ENCODE measurements at regions not wholly inside any gene's neighbourhood (a gene's known extent, or its start where the extent isn't known, plus 50 kb on each side); places are given as distances from the start of the nearest gene placed in this dataset.

DNA sequence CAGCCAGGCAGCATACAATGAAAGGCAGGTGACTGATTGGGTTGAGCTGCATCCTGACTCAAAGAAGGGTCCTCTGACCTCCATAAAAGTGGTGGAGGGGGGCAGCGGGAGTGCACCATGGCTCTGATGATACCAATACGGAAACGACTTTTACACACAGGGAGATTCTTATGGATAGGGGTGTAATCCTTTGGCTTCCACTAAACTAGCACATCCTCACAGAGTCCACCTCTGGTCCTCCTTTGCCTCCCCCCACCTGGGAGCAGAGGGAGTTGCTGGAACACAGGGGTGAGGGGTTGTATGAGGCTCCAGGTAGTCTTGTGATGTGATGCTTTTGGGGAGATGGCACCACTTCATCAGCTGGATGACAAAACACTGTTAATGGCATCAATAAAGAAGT lies 361.0 kb downstream of the BARHL2 start:
- Mint-ChIP-seq H3K4me3 (no peak overlapping the region), H3K27ac (no peak overlapping the region)

DNA sequence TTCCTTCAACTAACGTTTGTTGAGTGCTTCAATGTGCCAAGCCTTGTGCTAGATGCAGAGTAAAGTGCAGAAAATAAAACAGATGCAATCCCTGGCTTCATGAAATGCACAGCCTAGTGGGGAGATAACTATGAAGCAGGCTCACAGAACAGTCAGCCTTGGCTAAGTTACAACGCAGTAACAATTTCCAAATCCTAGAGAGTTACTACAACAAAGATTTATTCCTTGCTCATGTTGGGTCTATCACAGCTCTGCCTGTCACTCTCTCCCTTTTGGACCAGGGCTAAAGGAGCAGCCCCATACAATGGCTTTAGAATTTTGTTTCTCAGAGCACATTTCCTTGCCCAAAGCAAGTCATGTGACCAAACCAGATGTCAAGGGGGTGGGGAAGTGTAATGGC lies 359.8 kb downstream of the ZNF326 start:
- Mint-ChIP-seq H3K27ac (no peak overlapping the region), H3K9me3 (peaks cover 4% of the 10 kb centered on the region), H3K27me3 (ENCODE audit: insufficient read depth) (no peaks in the 10 kb centered on the region), H3K4me3 (no peak overlapping the region), H3K36me3 (ENCODE audit: low read depth) (no peaks in the 10 kb centered on the region), H3K4me1 (peaks cover 4% of the 10 kb centered on the region)
- Histone ChIP-seq H3K4me1 (ENCODE audit: control insufficient read depth, insufficient read depth, low read length) (no peaks in the 10 kb centered on the region), H3K36me3 (ENCODE audit: control insufficient read depth, insufficient read depth, low read length) (no peaks in the 10 kb centered on the region), H3K4me3 (ENCODE audit: low read length) (no peak overlapping the region), H3K9ac (ENCODE audit: extremely low read depth, low read length, poor library complexity, severe bottlenecking) (no peak overlapping the region), H3K9me3 (ENCODE audit: control insufficient read depth, low read length) (peaks cover 3% of the 10 kb centered on the region), H3K27ac (ENCODE audit: low read depth, low read length) (no peak overlapping the region), H3K27me3 (ENCODE audit: control insufficient read depth, insufficient read depth, low read length, poor library complexity, severe bottlenecking) (no peaks in the 10 kb centered on the region)
- WGBS, 2 experiments (ENCODE audit: insufficient coverage in 1 of 2, insufficient read length in 1 of 2): 87 to 92% methylated on average over 2 of the region's 2 CpGs
- DNase-seq: no peak
- TF ChIP-seq, protein P1, sequence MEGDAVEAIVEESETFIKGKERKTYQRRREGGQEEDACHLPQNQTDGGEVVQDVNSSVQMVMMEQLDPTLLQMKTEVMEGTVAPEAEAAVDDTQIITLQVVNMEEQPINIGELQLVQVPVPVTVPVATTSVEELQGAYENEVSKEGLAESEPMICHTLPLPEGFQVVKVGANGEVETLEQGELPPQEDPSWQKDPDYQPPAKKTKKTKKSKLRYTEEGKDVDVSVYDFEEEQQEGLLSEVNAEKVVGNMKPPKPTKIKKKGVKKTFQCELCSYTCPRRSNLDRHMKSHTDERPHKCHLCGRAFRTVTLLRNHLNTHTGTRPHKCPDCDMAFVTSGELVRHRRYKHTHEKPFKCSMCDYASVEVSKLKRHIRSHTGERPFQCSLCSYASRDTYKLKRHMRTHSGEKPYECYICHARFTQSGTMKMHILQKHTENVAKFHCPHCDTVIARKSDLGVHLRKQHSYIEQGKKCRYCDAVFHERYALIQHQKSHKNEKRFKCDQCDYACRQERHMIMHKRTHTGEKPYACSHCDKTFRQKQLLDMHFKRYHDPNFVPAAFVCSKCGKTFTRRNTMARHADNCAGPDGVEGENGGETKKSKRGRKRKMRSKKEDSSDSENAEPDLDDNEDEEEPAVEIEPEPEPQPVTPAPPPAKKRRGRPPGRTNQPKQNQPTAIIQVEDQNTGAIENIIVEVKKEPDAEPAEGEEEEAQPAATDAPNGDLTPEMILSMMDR (conservative IDR thresholded peaks at IDR 0.05): no peak

More for the DNA sequence above, 361.0 kb downstream of the BARHL2 start:
- no peaks in the 10 kb centered on the region for H3K9me3 ChIP-seq (ENCODE audit: control insufficient read depth, low read length)
- H3K4me1 ChIP-seq (ENCODE audit: control insufficient read depth, insufficient read depth, low read length): no peaks in the 10 kb centered on the region
- no peak overlapping the region for H3K27ac ChIP-seq (ENCODE audit: low read depth, low read length)
- H3K27me3 Mint-ChIP-seq (ENCODE audit: insufficient read depth): no peaks in the 10 kb centered on the region
- H3K4me3 ChIP-seq (ENCODE audit: low read length): no peak overlapping the region
- H3K36me3 Mint-ChIP-seq (ENCODE audit: low read depth): no peaks in the 10 kb centered on the region
- no peaks in the 10 kb centered on the region for H3K27me3 ChIP-seq (ENCODE audit: control insufficient read depth, insufficient read depth, low read length, poor library complexity, severe bottlenecking)
- TF ChIP-seq, protein P1 (conservative IDR thresholded peaks at IDR 0.05): no peak
- H3K4me1 Mint-ChIP-seq: peaks cover 7% of the 10 kb centered on the region
- DNase-seq: no peak
- H3K9ac ChIP-seq (ENCODE audit: extremely low read depth, low read length, poor library complexity, severe bottlenecking): no peak overlapping the region
- H3K36me3 ChIP-seq (ENCODE audit: control insufficient read depth, insufficient read depth, low read length): no peaks in the 10 kb centered on the region
- no peaks in the 10 kb centered on the region for H3K9me3 Mint-ChIP-seq
- 97% methylated on average over 3 of the region's 3 CpGs; no CpG with 5 or more reads in 1 of the 2 experiments for WGBS, 2 experiments (ENCODE audit: insufficient coverage in 1 of 2, insufficient read length in 1 of 2)

DNA sequence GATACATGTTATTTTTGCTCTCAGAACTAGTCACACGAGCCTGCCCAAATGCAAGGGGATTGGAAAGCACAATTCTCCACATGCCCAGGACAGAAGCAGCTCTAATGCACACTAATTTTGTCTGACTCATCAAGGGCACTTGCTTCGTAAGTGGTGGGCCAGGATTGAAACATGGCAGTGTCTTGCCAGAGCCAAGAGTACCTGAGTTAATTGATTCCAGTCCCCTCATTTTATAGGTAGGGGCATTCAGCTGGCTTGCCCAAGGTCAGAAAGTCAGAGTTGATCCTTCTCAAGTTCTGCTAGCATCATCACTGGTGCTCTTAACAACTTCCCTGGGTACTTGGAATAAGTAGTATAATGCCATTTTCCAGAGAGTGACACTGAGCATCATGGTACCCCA lies 356.1 kb downstream of the ZNF326 start:
- Histone ChIP-seq H3K9ac (ENCODE audit: extremely low read depth, low read length, poor library complexity, severe bottlenecking) (no peak overlapping the region), H3K4me1 (ENCODE audit: control insufficient read depth, insufficient read depth, low read length) (no peaks in the 10 kb centered on the region), H3K9me3 (ENCODE audit: control insufficient read depth, low read length) (peaks cover 25% of the 10 kb centered on the region), H3K27me3 (ENCODE audit: control insufficient read depth, insufficient read depth, low read length, poor library complexity, severe bottlenecking) (no peaks in the 10 kb centered on the region), H3K4me3 (ENCODE audit: low read length) (no peak overlapping the region), H3K27ac (ENCODE audit: low read depth, low read length) (no peak overlapping the region), H3K36me3 (ENCODE audit: control insufficient read depth, insufficient read depth, low read length) (no peaks in the 10 kb centered on the region)
- no peak for DNase-seq
- H3K27me3 Mint-ChIP-seq (ENCODE audit: insufficient read depth): no peaks in the 10 kb centered on the region
- H3K27ac Mint-ChIP-seq: no peak overlapping the region
- H3K4me1 Mint-ChIP-seq: no peaks in the 10 kb centered on the region
- 78 to 90% methylated on average over 2 of the region's 2 CpGs for WGBS, 2 experiments (ENCODE audit: insufficient coverage in 1 of 2, insufficient read length in 1 of 2)
- TF ChIP-seq, protein P1 (conservative IDR thresholded peaks at IDR 0.05): no peak
- peaks cover 24% of the 10 kb centered on the region for H3K9me3 Mint-ChIP-seq
- H3K36me3 Mint-ChIP-seq (ENCODE audit: low read depth): peaks cover 6% of the 10 kb centered on the region
- no peak overlapping the region for H3K4me3 Mint-ChIP-seq

Data from endodermal cell (in vitro differentiated cells).